HepG2 (cell line): ENCODE measurements at regions not wholly inside any gene's neighbourhood (a gene's known extent, or its start where the extent isn't known, plus 50 kb on each side); places are given as distances from the start of the nearest gene placed in this dataset.

Experiments used
- ATAC-seq: fragments of 200-7000 bp; cut with Tn5 transposase; 3 replicates; pipeline ENCODE4 v1.9.1; 2020; ENCODE audit warnings: mild to moderate bottlenecking, moderate library complexity
- BruUV-seq: library from RNA; stranded (reverse); fragments of 400-500 nt; replicated peaks from 2 replicates; lab custom pipeline; 2021; lab: Mats Ljungman, UMichigan
- CTCF ChIA-PET: fragments of 300-600 bp; formaldehyde crosslinking; extraction: SDS; loops from one replicate; lab custom pipeline; 2021; ENCODE audit warnings: low total read pairs, inconsistent platforms, low intra/inter-chr PET ratio; lab: Yijun Ruan, JAX
- POLR2A ChIA-PET: fragments of 350-600 bp; sonication (Branson Sonifier 250); formaldehyde crosslinking; loops from one replicate; lab custom pipeline; 2020; ENCODE audit warnings: antibody characterized with exemption, inconsistent platforms; lab: Yijun Ruan, JAX
- DNase-seq: peaks from one replicate; pipeline ENCODE4 v3.0.0-alpha.2; 2015; ENCODE audit warnings: low spot score
- FAIRE-seq: peaks from 3 replicates; lab custom pipeline; 2011; peaks lifted over from hg19 to GRCh38; lab: Jason Lieb, UNC
- H2AFZ ChIP-seq: one replicate; pipeline ENCODE4 v1.6.1; 2011; ENCODE audit warnings: low read length, inconsistent platforms
- H3K27ac ChIP-seq: fragments of 300-600 bp; 3 replicates; pipeline ENCODE4 v1.8.0; 2011; ENCODE audit warnings: mixed run types, mild to moderate bottlenecking, mixed read lengths, low read length, inconsistent platforms; ENCODE audit not compliant: insufficient read depth; ENCODE audit errors: extremely low read length
- H3K27me3 ChIP-seq, 2 experiments: fragments of 200-600 bp in 1 of 2; 2 replicates in 1 of 2; 3 replicates in 1 of 2; pipeline versions ENCODE4 v1.6.0 to v1.8.0; 2011; ENCODE audit warnings: low read length in 2 of 2, mild to moderate bottlenecking in 2 of 2, moderate library complexity in 2 of 2, inconsistent platforms in 1 of 2; ENCODE audit not compliant: insufficient read depth in 2 of 2, control insufficient read depth in 1 of 2
- H3K36me3 ChIP-seq, 2 experiments: fragments of 200-600 bp in 1 of 2; replicated peaks in 1 of 2; 2 replicates in 1 of 2; 3 replicates in 1 of 2; pipeline versions ENCODE4 v1.5.1 to v1.8.0; 2011; ENCODE audit warnings: low read length in 2 of 2, inconsistent platforms in 1 of 2; ENCODE audit not compliant: insufficient read depth in 2 of 2, control insufficient read depth in 1 of 2
- H3K4me1 ChIP-seq: 2 replicates; pipeline ENCODE4 v1.5.1; 2012; ENCODE audit warnings: low read length, inconsistent platforms; ENCODE audit not compliant: insufficient read depth
- H3K4me2 ChIP-seq: 2 replicates; pipeline ENCODE4 v1.6.0; 2011; ENCODE audit warnings: low read depth, low read length, inconsistent platforms
- H3K4me3 ChIP-seq, 3 experiments: fragments of 200-600 bp in 1 of 3; sonication (generic), shearing (Covaris generic) in 1 of 3; replicated peaks in 1 of 3; 2 replicates each; pipeline ENCODE4 v1.5.1; 2011 to 2016; ENCODE audit warnings: low read length in 3 of 3, inconsistent platforms in 2 of 3, low read depth in 2 of 3, mild to moderate bottlenecking in 2 of 3, control low read depth in 1 of 3, mixed read lengths in 1 of 3; ENCODE audit not compliant: insufficient read depth in 1 of 3
- H3K79me2 ChIP-seq: one replicate; pipeline ENCODE4 v1.6.1; 2011; ENCODE audit warnings: low read length, inconsistent platforms; ENCODE audit not compliant: insufficient read depth
- H3K9ac ChIP-seq: 2 replicates; pipeline ENCODE4 v1.6.0; 2011; ENCODE audit warnings: mild to moderate bottlenecking, low read depth, low read length, inconsistent platforms; ENCODE audit not compliant: insufficient read depth
- H3K9me3 ChIP-seq: 2 replicates; pipeline ENCODE4 v1.5.1; 2012; ENCODE audit warnings: mild to moderate bottlenecking, low read length
- H4K20me1 ChIP-seq: 2 replicates; pipeline ENCODE4 v1.6.0; 2011; ENCODE audit warnings: inconsistent platforms, mild to moderate bottlenecking, low read length, moderate library complexity; ENCODE audit not compliant: insufficient read depth
- CREB1 ChIP-seq, 2 experiments: fragments of 450-650 bp in 1 of 2; IDR thresholded peaks; 2 replicates each; pipeline ENCODE4 v1.6.1; 2016 to 2017; ENCODE audit warnings: control low read depth in 1 of 2, mild to moderate bottlenecking in 1 of 2, missing compliant biosample characterization in 1 of 2, missing genetic modification characterization in 1 of 2
- EZH2 ChIP-seq: conservative IDR thresholded peaks from 2 replicates; pipeline ENCODE4 v1.6.1; 2012; ENCODE audit warnings: mild to moderate bottlenecking, low read depth, low read length, moderate library complexity
- HNF4A ChIP-seq: sonication (generic); formaldehyde crosslinking; IDR thresholded peaks from 2 replicates; pipeline ENCODE4 v1.4.0; 2020; ENCODE audit warnings: missing genetic modification reagents
- KLF11 ChIP-seq: IDR thresholded peaks from 2 replicates; pipeline ENCODE4 v1.6.1; 2016; ENCODE audit warnings: missing compliant biosample characterization
- MNT ChIP-seq: fragments of 450-650 bp; IDR thresholded peaks from 2 replicates; pipeline ENCODE4 v1.6.1; 2016
- NFAT5 ChIP-seq: sonication (generic); formaldehyde crosslinking; IDR thresholded peaks from 2 replicates; pipeline ENCODE4 v1.4.0; 2020; ENCODE audit warnings: missing genetic modification reagents
- ZNF530 ChIP-seq: sonication (generic); formaldehyde crosslinking; IDR thresholded peaks from 2 replicates; pipeline ENCODE4 v1.5.0; 2020; ENCODE audit warnings: low read depth, mild to moderate bottlenecking, missing genetic modification reagents
- ZNF775 ChIP-seq: sonication (generic); formaldehyde crosslinking; IDR thresholded peaks from 2 replicates; pipeline ENCODE4 v1.4.0; 2020; ENCODE audit warnings: missing genetic modification reagents, mild to moderate bottlenecking, moderate library complexity, borderline replicate concordance
- ZNF790 ChIP-seq: sonication (generic); formaldehyde crosslinking; IDR thresholded peaks from 2 replicates; pipeline ENCODE4 v1.8.0; 2022; ENCODE audit warnings: missing genetic modification reagents, mild to moderate bottlenecking, borderline replicate concordance
- WGBS: methylation state at CpG from one replicate; pipeline ENCODE4 v1.1.6; 2017; ENCODE audit warnings: low lambda C conversion rate; 5-methylcytosine and 5-hydroxymethylcytosine counted together
- in situ Hi-C: cut with HindIII; loops from 2 replicates; pipeline ENCODE4 v1.10.0; 2017; ENCODE audit warnings: low pct_unique_long_range_greater_than_20kb; ENCODE audit not compliant: extremely low pct_ligation_motif_present
- intact Hi-C: fragments of 100-400 bp; cut with micrococcal nuclease; formaldehyde crosslinking; loops from one replicate; pipeline ENCODE4 v1.10.0; 2022; ENCODE audit not compliant: unreplicated experiment

- Histone ChIP-seq H3K4me2 (peak overlapping the region; percentile 55), H3K9ac (no peak overlapping the region), H3K79me2 (no peaks in the 10 kb centered on the region), H3K4me1 (peaks cover 5% of the 10 kb centered on the region; the same call in 1 of the 2 replicates), H3K27ac (no peak overlapping the region), H3K4me3 (peak overlapping the region in 1 of 3 experiments; percentile 52; a peak in 1 of 6 replicates), H2AFZ (no peak overlapping the region), H4K20me1 (no peaks in the 10 kb centered on the region), H3K9me3 (no peaks in the 10 kb centered on the region), H3K36me3 (no peaks in the 10 kb centered on the region), H3K27me3 (peaks cover 4 to 65% of the 10 kb centered on the region in 2 experiments; a peak in 4 of 5 replicates)
- ChIA-PET POLR2A (no interaction called here), CTCF (no interaction called here)
- FAIRE-seq (no peak), DNase-seq (no peak), ATAC-seq (peak; percentile 52)
- in situ Hi-C loops = no loop called here
- 10% methylated on average over 8 of the region's 52 CpGs for WGBS
- no peak for TF ChIP-seq MNT
- 0 out of 2 replicates have a peak, but pooled peaks have one; percentile 10 for TF ChIP-seq ZNF790
- peak; percentile 95 for TF ChIP-seq EZH2
- BruUV-seq = no TSS peak
- intact Hi-C loops = no loop called here
Measured at GRCh38 chr2:174682007-174682577, 82.2 kb downstream of the CHRNA1 start.

GRCh38 chr2:174681099-174682006 is 82.9 kb downstream of the CHRNA1 start:
- no peak overlapping the region for H3K27ac ChIP-seq
- H3K4me3 ChIP-seq = peak overlapping the region in 1 of 3 experiments; percentile 52; a peak in 1 of 6 replicates
- FAIRE-seq (no peak), ATAC-seq (peak; percentile 66), DNase-seq (peak; percentile 23)
- no peaks in the 10 kb centered on the region for H3K36me3 ChIP-seq
- no peaks in the 10 kb centered on the region for H3K79me2 ChIP-seq
- intact Hi-C loops (no loop called here), in situ Hi-C loops (no loop called here)
- peaks cover 5% of the 10 kb centered on the region; the same call in 1 of the 2 replicates for H3K4me1 ChIP-seq
- BruUV-seq = no TSS peak
- POLR2A ChIA-PET = no interaction called here
- CTCF ChIA-PET = no interaction called here
- H3K9me3 ChIP-seq = no peaks in the 10 kb centered on the region
- H3K4me2 ChIP-seq = peak overlapping the region; percentile 55; the same call in 1 of the 2 replicates
- H3K9ac ChIP-seq = no peak overlapping the region
- no peak overlapping the region for H2AFZ ChIP-seq
- 29% methylated on average over 18 of the region's 18 CpGs for WGBS
- no peaks in the 10 kb centered on the region for H4K20me1 ChIP-seq
- H3K27me3 ChIP-seq = peaks cover 4 to 64% of the 10 kb centered on the region in 2 experiments; a peak in 4 of 5 replicates
- peak; percentile 36 for TF ChIP-seq HNF4A (CRISPR knock-in tag)
- TF ChIP-seq ZNF530 (CRISPR knock-in tag) = no peak
- TF ChIP-seq CREB1 (IDR thresholded peaks at IDR 0.05) = peak; percentile 53; the same call in 1 of the 2 replicates
- no peak for TF ChIP-seq CREB1 (CRISPR knock-in tag; IDR thresholded peaks at IDR 0.05)
- TF ChIP-seq ZNF775 (CRISPR knock-in tag) = no peak
- no peak for TF ChIP-seq KLF11 (CRISPR knock-in tag)
- TF ChIP-seq NFAT5 = no peak
